Ovary (tissue), 7 donors: ENCODE measurements at regions not wholly inside any gene's neighbourhood (a gene's known extent, or its start where the extent isn't known, plus 50 kb on each side); places are given as distances from the start of the nearest gene placed in this dataset.

ENCODE experiments used
- DNase-seq, 5 donors: peaks; one replicate each; pipeline ENCODE4 v3.0.0-alpha.2; 2019 to 2020
- H3K27ac ChIP-seq, 2 donors: fragments of 200-600 bp; one replicate each; pipeline versions ENCODE4 v1.5.1 to v1.8.0; 2019 to 2022
- H3K27me3 ChIP-seq: fragments of 200-600 bp; one replicate; pipeline ENCODE4 v1.8.0; 2022
- H3K36me3 ChIP-seq: fragments of 200-600 bp; sonication (generic); one replicate; pipeline ENCODE4 v1.5.1; 2019
- H3K4me1 ChIP-seq: one replicate; pipeline ENCODE4 v1.8.1; 2013; ENCODE audit warnings: mild to moderate bottlenecking, moderate library complexity; ENCODE audit not compliant: insufficient read depth
- H3K4me3 ChIP-seq: fragments of 200-600 bp; sonication (generic); one replicate; pipeline ENCODE4 v1.5.1; 2017
- H3K9me3 ChIP-seq, 2 donors: fragments of 200-600 bp in 1 of 2; sonication (generic) in 1 of 2; one replicate each; pipeline versions ENCODE4 v1.5.1 to v1.8.1; 2013 to 2019; ENCODE audit warnings: mild to moderate bottlenecking in 1 of 2, moderate library complexity in 1 of 2
- EP300 ChIP-seq: sonication (generic); formaldehyde crosslinking; IDR thresholded peaks from one replicate; pipeline ENCODE4 v1.6.1; 2017; ENCODE audit warnings: antibody characterized with exemption
- POLR2A ChIP-seq: fragments of 450-650 bp; IDR thresholded peaks from one replicate; pipeline ENCODE4 v1.6.1; 2017; ENCODE audit warnings: antibody characterized with exemption, mild to moderate bottlenecking, moderate library complexity
- WGBS, 3 donors: extraction: QIAGEN DNeasy Blood & Tissue Kit in 1 of 3; methylation state at CpG; one replicate each; pipeline versions ENCODE4 v1.1.5 to v1.1.7; 2013 to 2017; 5-methylcytosine and 5-hydroxymethylcytosine counted together
- intact Hi-C, 4 donors: fragments of 100-400 bp; cut with DNase I; formaldehyde crosslinking; loops; one replicate each; pipeline versions ENCODE4 v1.11.0 to v1.15.1; 2022 to 2023
- TF ChIP-seq, protein P1 (sequence below), 3 donors: fragments of 450-650 bp in 2 of 3; fragments of 200-600 bp in 1 of 3; IDR thresholded peaks; one replicate each; pipeline versions ENCODE4 v1.5.1 to v1.8.0; 2016 to 2022; ENCODE audit warnings: antibody characterized with exemption in 3 of 3, mild to moderate bottlenecking in 1 of 3
- donor health status: DM: no; HTN: no; CAD: no; lungs with moderate emphysema.
- donor health status: DM: no; HTN: no; CAD: no.
- donor health status: Bipolar disorder and iron deficiency.
- donor health status: DM: no; HTN: no; CAD: no.
- donor health status: DM: yes; HTN: yes; CAD: no.

DNA sequence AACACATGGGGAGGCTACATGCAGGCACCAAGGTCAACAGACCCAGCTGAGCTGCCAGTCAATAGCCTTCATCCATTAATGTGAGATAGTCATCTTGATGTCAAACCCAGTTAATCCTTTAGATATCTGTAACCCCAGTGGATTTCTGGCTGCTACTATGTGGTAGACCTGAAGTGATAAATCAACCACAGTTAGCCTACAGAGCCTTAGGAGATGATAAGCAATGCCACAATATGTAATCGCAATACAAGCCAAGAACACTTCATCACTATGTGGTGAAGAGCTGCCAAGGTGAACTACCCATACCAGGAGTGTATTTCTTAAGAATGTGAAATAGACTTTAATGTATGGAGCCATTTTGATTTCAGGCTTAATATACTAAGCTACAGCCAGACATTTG is 1175.5 kb downstream of the DTWD2 start:
- Histone ChIP-seq H3K9me3 (no peaks in the 10 kb centered on the region), H3K4me3 (no peak overlapping the region), H3K36me3 (no peaks in the 10 kb centered on the region), H3K4me1 (no peaks in the 10 kb centered on the region), H3K27ac (no peak overlapping the region), H3K27me3 (no peaks in the 10 kb centered on the region)
- TF ChIP-seq POLR2A: no peak
- TF ChIP-seq, protein P1, sequence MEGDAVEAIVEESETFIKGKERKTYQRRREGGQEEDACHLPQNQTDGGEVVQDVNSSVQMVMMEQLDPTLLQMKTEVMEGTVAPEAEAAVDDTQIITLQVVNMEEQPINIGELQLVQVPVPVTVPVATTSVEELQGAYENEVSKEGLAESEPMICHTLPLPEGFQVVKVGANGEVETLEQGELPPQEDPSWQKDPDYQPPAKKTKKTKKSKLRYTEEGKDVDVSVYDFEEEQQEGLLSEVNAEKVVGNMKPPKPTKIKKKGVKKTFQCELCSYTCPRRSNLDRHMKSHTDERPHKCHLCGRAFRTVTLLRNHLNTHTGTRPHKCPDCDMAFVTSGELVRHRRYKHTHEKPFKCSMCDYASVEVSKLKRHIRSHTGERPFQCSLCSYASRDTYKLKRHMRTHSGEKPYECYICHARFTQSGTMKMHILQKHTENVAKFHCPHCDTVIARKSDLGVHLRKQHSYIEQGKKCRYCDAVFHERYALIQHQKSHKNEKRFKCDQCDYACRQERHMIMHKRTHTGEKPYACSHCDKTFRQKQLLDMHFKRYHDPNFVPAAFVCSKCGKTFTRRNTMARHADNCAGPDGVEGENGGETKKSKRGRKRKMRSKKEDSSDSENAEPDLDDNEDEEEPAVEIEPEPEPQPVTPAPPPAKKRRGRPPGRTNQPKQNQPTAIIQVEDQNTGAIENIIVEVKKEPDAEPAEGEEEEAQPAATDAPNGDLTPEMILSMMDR (IDR thresholded peaks at IDR 0.05): no peak
- no peak for TF ChIP-seq EP300
- 88 to 96% (median 95%) methylated on average over 1 of the region's 1 CpG for WGBS, 3 donors
- intact Hi-C loops: no loop called here
- no peak for DNase-seq

DNA sequence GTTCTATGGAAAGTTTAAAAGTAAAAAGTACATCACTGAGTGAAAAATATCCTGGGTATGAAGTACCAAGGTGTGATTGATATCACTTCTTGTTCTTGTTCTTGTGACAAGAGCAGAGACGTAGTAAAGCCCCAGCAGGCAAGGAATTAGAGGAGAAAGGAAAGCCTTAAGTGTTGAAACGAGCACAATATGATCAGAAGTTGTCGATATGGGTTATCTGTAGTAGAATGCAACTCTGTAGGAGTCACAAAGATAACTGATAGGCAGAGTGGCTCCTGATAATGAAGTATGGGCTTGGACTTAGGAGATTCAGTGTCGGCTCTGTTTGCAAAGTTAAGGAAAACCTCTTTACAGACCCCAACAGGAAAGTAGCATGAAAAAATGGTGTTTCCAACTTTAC is 1179.1 kb downstream of the DTWD2 start:
- Histone ChIP-seq H3K4me3 (no peak overlapping the region), H3K27ac (no peak overlapping the region), H3K27me3 (no peaks in the 10 kb centered on the region), H3K36me3 (no peaks in the 10 kb centered on the region), H3K4me1 (no peaks in the 10 kb centered on the region), H3K9me3 (no peaks in the 10 kb centered on the region)
- TF ChIP-seq POLR2A (no peak), EP300 (no peak)
- TF ChIP-seq, protein P1 (IDR thresholded peaks at IDR 0.05): no peak
- no peak for DNase-seq
- 69 to 78% (median 77%) methylated on average over 4 of the region's 4 CpGs for WGBS, 3 donors
- intact Hi-C loops: no loop called here

DNA sequence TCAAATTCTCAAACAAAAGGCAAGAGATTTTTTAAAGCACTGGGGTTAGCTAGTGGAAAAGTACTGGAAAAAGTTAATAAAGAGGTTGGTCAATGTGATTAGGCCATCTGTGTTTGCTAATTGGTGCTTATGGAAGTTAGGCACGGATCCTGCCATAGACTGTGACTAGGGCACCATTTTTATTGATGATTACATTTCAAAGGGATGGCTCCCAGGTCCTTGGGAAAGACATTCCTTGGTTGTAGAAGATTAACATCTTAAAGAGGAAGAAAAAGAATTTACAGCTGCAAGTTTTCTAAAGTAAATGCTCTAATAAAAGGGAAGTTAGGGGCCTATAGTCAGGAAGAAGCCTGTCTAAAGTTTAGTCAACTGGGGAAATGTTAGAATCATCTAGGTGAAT is 1183.3 kb downstream of the DTWD2 start:
- Histone ChIP-seq H3K9me3 (no peaks in the 10 kb centered on the region), H3K36me3 (no peaks in the 10 kb centered on the region), H3K27ac (no peak overlapping the region), H3K4me1 (no peaks in the 10 kb centered on the region), H3K4me3 (no peak overlapping the region), H3K27me3 (no peaks in the 10 kb centered on the region)
- TF ChIP-seq, protein P1 (IDR thresholded peaks at IDR 0.05): no peak
- TF ChIP-seq EP300 (no peak), POLR2A (no peak)
- WGBS, 3 donors: 78 to 83% (median 82%) methylated on average over 1 of the region's 1 CpG
- intact Hi-C loops: no loop called here
- no peak for DNase-seq

DNA sequence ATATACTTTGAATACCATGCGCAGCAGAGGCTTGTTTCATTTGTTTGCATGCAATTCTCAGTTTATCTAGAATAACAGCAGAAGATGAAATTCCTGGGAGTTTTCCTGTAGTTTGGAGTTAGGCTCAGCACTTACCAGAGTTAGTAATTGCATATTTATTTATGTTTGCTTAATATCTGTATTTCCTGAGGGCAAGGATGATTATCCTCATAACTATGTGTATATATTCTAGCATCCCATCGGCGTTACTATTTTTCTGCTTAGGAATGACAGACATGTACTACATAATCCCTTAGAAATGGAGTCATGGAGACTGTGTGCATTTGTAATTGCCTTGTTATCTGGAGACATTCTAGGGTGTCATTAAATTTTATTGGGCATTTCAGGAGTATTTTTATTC is 1184.8 kb downstream of the DTWD2 start:
- Histone ChIP-seq H3K27me3 (no peaks in the 10 kb centered on the region), H3K4me1 (no peaks in the 10 kb centered on the region), H3K9me3 (no peaks in the 10 kb centered on the region), H3K4me3 (no peak overlapping the region), H3K27ac (no peak overlapping the region), H3K36me3 (no peaks in the 10 kb centered on the region)
- DNase-seq: no peak
- TF ChIP-seq, protein P1 (IDR thresholded peaks at IDR 0.05): no peak
- WGBS, 3 donors: 28 to 59% (median 36%) methylated on average over 3 of the region's 3 CpGs
- intact Hi-C loops: no loop called here

DNA sequence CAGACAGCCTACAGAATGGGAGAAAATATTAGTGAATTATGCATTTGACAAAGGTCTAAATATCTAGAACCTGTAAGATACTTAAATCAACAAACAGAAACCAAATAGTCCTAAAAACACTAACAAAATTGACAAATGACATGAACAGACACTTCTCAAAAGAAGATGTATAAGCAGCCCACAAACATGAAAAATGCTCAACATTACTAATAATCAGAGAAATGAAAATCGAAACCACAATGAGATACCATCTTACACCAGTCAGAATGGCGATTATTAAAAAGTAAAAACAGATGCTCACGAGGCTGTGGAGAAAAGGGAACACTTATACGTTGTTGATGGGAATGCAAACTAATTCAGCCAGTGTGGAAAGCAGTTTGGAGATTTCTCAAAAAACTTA is 1186.8 kb downstream of the DTWD2 start:
- no peak for DNase-seq

More for the DNA sequence above, 1186.8 kb downstream of the DTWD2 start:
- Histone ChIP-seq H3K9me3 (no peaks in the 10 kb centered on the region), H3K4me1 (no peaks in the 10 kb centered on the region), H3K27me3 (no peaks in the 10 kb centered on the region), H3K27ac (no peak overlapping the region), H3K4me3 (no peak overlapping the region), H3K36me3 (no peaks in the 10 kb centered on the region)
- WGBS, 3 donors: 95 to 96% (median 95%) methylated on average over 4 of the region's 4 CpGs
- intact Hi-C loops: no loop called here
- TF ChIP-seq EP300 (no peak), POLR2A (no peak)
- TF ChIP-seq, protein P1 (IDR thresholded peaks at IDR 0.05): no peak
